ENCODE measurements at regions not wholly inside any gene's neighbourhood (a gene's known extent, or its start where the extent isn't known, plus 50 kb on each side); places are given as distances from the start of the nearest gene placed in this dataset.

DNA sequence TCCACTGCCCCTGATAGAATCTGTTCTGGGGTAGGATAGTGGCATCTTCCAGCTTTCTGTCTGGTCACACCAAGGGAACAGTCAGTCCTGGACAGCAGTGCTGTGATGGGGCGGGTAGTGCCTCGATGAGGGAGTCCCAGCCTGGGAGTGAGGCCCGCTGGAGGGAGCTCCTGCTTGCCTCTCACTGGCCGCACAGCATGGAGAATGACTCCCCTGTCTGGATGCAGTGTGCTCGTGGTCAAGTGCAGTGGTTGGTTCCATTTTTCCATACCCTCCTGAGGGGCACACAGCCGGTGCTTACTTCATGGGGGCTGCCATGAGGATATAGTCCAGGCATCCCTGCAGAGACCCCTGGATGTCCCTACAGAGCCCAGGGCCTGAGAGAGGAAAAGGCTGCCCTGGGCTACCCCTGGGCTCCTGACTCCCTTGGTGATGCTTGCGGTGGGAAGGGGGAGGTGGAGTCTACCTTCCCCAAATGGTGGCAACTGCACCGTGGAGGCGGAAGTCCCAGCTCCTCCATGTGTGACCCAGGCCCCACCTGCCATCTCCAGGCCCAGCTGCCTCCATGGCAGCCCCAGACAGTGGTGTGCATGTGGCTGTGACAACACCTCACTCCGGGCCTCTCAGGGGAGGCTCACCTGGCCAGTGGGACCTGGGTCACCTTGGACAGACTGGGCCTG is 212.5 kb downstream of the GLI2 start:
- no peak for TF ChIP-seq POLR2A (IDR thresholded peaks at IDR 0.05)
- TF ChIP-seq, protein P1, sequence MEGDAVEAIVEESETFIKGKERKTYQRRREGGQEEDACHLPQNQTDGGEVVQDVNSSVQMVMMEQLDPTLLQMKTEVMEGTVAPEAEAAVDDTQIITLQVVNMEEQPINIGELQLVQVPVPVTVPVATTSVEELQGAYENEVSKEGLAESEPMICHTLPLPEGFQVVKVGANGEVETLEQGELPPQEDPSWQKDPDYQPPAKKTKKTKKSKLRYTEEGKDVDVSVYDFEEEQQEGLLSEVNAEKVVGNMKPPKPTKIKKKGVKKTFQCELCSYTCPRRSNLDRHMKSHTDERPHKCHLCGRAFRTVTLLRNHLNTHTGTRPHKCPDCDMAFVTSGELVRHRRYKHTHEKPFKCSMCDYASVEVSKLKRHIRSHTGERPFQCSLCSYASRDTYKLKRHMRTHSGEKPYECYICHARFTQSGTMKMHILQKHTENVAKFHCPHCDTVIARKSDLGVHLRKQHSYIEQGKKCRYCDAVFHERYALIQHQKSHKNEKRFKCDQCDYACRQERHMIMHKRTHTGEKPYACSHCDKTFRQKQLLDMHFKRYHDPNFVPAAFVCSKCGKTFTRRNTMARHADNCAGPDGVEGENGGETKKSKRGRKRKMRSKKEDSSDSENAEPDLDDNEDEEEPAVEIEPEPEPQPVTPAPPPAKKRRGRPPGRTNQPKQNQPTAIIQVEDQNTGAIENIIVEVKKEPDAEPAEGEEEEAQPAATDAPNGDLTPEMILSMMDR (IDR thresholded peaks at IDR 0.05) = no peak
- no peak for TF ChIP-seq EP300 (IDR thresholded peaks at IDR 0.05)

Measured in ovary (tissue), 3 donors.